ENCODE measurements at regions not wholly inside any gene's neighbourhood (a gene's known extent, or its start where the extent isn't known, plus 50 kb on each side); places are given as distances from the start of the nearest gene placed in this dataset.

DNA sequence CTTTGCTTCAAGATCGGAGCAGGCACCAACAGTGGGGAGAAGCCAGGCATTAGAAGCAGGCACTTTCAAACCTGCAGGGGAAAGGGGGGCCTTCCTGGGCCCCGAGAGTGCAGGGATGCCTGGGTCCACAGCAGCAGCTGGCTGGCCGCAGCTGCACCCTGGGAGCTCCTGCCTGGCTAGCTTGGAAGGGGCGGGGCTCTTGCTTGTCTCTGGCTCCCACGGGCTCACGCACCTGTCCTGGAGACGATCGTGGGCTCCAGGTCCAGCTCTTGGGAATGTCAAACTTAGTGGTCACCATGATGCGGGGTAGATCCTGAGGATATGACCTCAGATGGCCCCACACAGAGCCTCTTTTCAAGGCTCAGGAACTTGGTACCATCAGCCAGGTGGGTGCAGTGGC lies 1673.2 kb downstream of the LRRC4C start:
- H3K36me3 ChIP-seq, result no peaks in the 10 kb centered on the region
- DNase-seq (peak; percentile 15 to 30), ATAC-seq (ENCODE audit: low FRiP score in 2 of 2) (peak in 1 of 2 donors; percentile 37)
- TF ChIP-seq EP300 (IDR thresholded peaks at IDR 0.05), result no peak
- TF ChIP-seq POLR2A (IDR thresholded peaks at IDR 0.05), result no peak
- TF ChIP-seq CTCF (IDR thresholded peaks at IDR 0.05), result no peak
- no peak for TF ChIP-seq POLR2AphosphoS5 (IDR thresholded peaks at IDR 0.05)
- 90 to 97% methylated on average over 6 to 9 of the region's 9 CpGs for WGBS, 2 donors
- H3K9me3 ChIP-seq, result no peaks in the 10 kb centered on the region
- no peak overlapping the region for H3K27ac ChIP-seq
- H3K4me1 ChIP-seq, result no peaks in the 10 kb centered on the region
- H3K4me3 ChIP-seq, result no peak overlapping the region
- H3K27me3 ChIP-seq, result no peaks in the 10 kb centered on the region

GRCh38 chr11:39784873-39785272 lies 1674.6 kb downstream of the LRRC4C start:
- ATAC-seq (ENCODE audit: low FRiP score in 2 of 2) (no peak), DNase-seq (peak in 1 of 2 donors; percentile 35)
- no peak for TF ChIP-seq EP300 (IDR thresholded peaks at IDR 0.05)
- TF ChIP-seq CTCF (IDR thresholded peaks at IDR 0.05), result no peak
- TF ChIP-seq POLR2A (IDR thresholded peaks at IDR 0.05), result no peak
- TF ChIP-seq POLR2AphosphoS5 (IDR thresholded peaks at IDR 0.05), result no peak
- H3K4me1 ChIP-seq, result no peaks in the 10 kb centered on the region
- no peaks in the 10 kb centered on the region for H3K27me3 ChIP-seq
- no peak overlapping the region for H3K4me3 ChIP-seq
- WGBS, 2 donors, result 85 to 90% methylated on average over 4 to 5 of the region's 5 CpGs
- no peak overlapping the region for H3K27ac ChIP-seq
- no peaks in the 10 kb centered on the region for H3K9me3 ChIP-seq
- no peaks in the 10 kb centered on the region for H3K36me3 ChIP-seq

DNA sequence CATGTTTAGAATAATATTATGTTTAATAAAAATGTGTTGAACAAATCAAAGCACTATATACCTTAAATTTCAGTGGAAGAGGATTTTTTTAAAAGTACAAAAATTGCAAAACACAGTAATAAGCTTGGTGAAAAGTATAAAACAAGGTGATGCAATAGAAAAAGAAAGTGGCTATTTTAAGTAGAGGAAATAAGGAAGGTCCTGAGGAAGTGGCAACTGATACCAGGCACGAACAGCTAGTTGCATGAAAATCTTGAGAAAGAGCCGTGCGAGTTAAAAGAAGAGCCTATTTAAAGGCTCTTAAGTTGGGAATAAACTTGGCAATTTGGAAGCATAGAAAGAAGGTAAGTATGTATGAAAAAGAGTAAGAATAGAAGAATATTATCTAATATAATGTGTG lies 1679.3 kb downstream of the LRRC4C start:
- ATAC-seq (ENCODE audit: low FRiP score in 2 of 2) (no peak), DNase-seq (no peak)
- Histone ChIP-seq H3K36me3 (no peaks in the 10 kb centered on the region), H3K4me1 (no peaks in the 10 kb centered on the region), H3K27me3 (no peaks in the 10 kb centered on the region), H3K4me3 (no peak overlapping the region), H3K27ac (no peak overlapping the region), H3K9me3 (no peaks in the 10 kb centered on the region)
- WGBS, 2 donors, result 47 to 56% methylated on average over 3 of the region's 3 CpGs
- no peak for TF ChIP-seq EP300 (IDR thresholded peaks at IDR 0.05)
- no peak for TF ChIP-seq CTCF (IDR thresholded peaks at IDR 0.05)
- no peak for TF ChIP-seq POLR2A (IDR thresholded peaks at IDR 0.05)
- no peak for TF ChIP-seq POLR2AphosphoS5 (IDR thresholded peaks at IDR 0.05)

GRCh38 chr11:39777035-39777434 lies 1682.4 kb downstream of the LRRC4C start:
- Histone ChIP-seq H3K36me3 (no peaks in the 10 kb centered on the region), H3K4me3 (no peak overlapping the region), H3K27me3 (no peaks in the 10 kb centered on the region), H3K9me3 (no peaks in the 10 kb centered on the region), H3K4me1 (no peaks in the 10 kb centered on the region), H3K27ac (no peak overlapping the region)
- WGBS, 2 donors, result 58 to 64% methylated on average over 3 of the region's 3 CpGs
- ATAC-seq (ENCODE audit: low FRiP score in 2 of 2) (no peak), DNase-seq (no peak)
- no peak for TF ChIP-seq POLR2AphosphoS5 (IDR thresholded peaks at IDR 0.05)
- no peak for TF ChIP-seq EP300 (IDR thresholded peaks at IDR 0.05)
- no peak for TF ChIP-seq CTCF (IDR thresholded peaks at IDR 0.05)
- no peak for TF ChIP-seq POLR2A (IDR thresholded peaks at IDR 0.05)

DNA sequence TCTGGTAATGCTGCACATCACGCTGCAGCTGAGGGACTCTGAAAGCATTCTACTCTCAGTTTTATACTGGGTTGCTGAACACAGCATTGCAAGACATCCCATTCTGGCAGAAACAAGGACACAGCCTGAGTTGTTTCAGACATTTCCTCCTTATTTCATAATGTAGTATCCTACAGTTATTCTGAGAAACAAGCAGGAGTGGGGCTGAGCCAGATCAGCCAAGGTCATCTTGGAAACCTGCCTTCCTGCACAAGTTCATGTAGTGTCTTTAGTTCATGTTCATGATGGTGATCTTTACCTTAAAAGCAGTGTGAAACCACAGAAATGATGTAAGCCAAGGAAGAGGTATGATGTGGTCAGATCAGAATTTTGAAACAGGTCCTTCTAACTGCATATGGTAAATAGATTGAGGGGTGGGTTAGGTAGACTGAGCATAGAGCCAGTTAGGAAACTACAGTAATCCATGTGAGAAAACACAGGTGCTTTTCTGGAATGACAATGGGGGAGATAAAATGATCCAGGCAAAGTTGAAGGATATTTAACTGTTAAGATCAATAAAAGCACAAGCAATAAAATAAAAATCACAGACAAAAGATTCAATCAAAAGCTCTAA lies 1686.8 kb downstream of the LRRC4C start:
- no peak overlapping the region for H3K4me3 ChIP-seq
- no peaks in the 10 kb centered on the region for H3K27me3 ChIP-seq
- ATAC-seq (ENCODE audit: low FRiP score in 2 of 2) (no peak), DNase-seq (no peak)
- H3K36me3 ChIP-seq, result no peaks in the 10 kb centered on the region
- 71 to 100% methylated on average over 1 of the region's 1 CpG for WGBS, 2 donors
- no peaks in the 10 kb centered on the region for H3K9me3 ChIP-seq
- no peak for TF ChIP-seq POLR2AphosphoS5 (IDR thresholded peaks at IDR 0.05)
- TF ChIP-seq POLR2A (IDR thresholded peaks at IDR 0.05), result no peak
- TF ChIP-seq CTCF (IDR thresholded peaks at IDR 0.05), result no peak
- no peak overlapping the region for H3K27ac ChIP-seq
- H3K4me1 ChIP-seq, result no peaks in the 10 kb centered on the region

Data from upper lobe of left lung (tissue), 6 donors.